ENCODE measurements at regions not wholly inside any gene's neighbourhood (a gene's known extent, or its start where the extent isn't known, plus 50 kb on each side); places are given as distances from the start of the nearest gene placed in this dataset.
"Not testable (repeated sequence)": the region's sequence is repeated elsewhere in the genome, so short reads cannot be mapped to it uniquely, and the experiment has no call there.

GRCh38 chr9:89686621-89687020 lies 81.8 kb downstream of the GADD45G start:
- ATAC-seq = no peak
- intact Hi-C loops (cut with DNase I) = no loop called here
- DNase-seq (ENCODE audit: missing footprints) = no peak

GRCh38 chr9:89687188-89687587 lies 82.4 kb downstream of the GADD45G start:
- DNase-seq (ENCODE audit: missing footprints) = no peak
- intact Hi-C loops (cut with DNase I) = no loop called here
- ATAC-seq = no peak

GRCh38 chr9:89687848-89688247 lies 83.0 kb downstream of the GADD45G start:
- DNase-seq (ENCODE audit: missing footprints) = no peak
- no peak for ATAC-seq
- intact Hi-C loops (cut with DNase I) = no loop called here

GRCh38 chr9:89689321-89689720 lies 84.5 kb downstream of the GADD45G start:
- DNase-seq (ENCODE audit: missing footprints); ATAC-seq; intact Hi-C loops (cut with DNase I): not testable (repeated sequence)

- DNase-seq (ENCODE audit: missing footprints) (no peak), ATAC-seq (no peak)
- intact Hi-C loops (cut with DNase I) = no loop called here
Observed at GRCh38 chr9:89690334-89690912, 85.6 kb downstream of the GADD45G start.

GRCh38 chr9:89695441-89695891 lies 90.7 kb downstream of the GADD45G start:
- ATAC-seq (no peak), DNase-seq (ENCODE audit: missing footprints) (no peak)
- intact Hi-C loops (cut with DNase I) = no loop called here

GRCh38 chr9:89695979-89696378 lies 91.2 kb downstream of the GADD45G start:
- intact Hi-C loops (cut with DNase I) = not testable (repeated sequence)

GRCh38 chr9:89696780-89697179 lies 92.0 kb downstream of the GADD45G start:
- no peak for ATAC-seq
- no peak for DNase-seq (ENCODE audit: missing footprints)
- intact Hi-C loops (cut with DNase I) = no loop called here

More at GRCh38 chr9:89695979-89696378, 91.2 kb downstream of the GADD45G start:
- ATAC-seq; DNase-seq (ENCODE audit: missing footprints): not testable (repeated sequence)

- intact Hi-C loops (cut with DNase I) = no loop called here
- no peak for DNase-seq (ENCODE audit: missing footprints)
- no peak for ATAC-seq
Observed at GRCh38 chr9:89697553-89697952, 92.7 kb downstream of the GADD45G start.

- ATAC-seq (no peak), DNase-seq (ENCODE audit: missing footprints) (no peak)
- intact Hi-C loops (cut with DNase I) = no loop called here
Observed at GRCh38 chr9:89698411-89699005, 93.7 kb downstream of the GADD45G start.

GRCh38 chr9:89699646-89700045 lies 94.8 kb downstream of the GADD45G start:
- ATAC-seq (no peak), DNase-seq (ENCODE audit: missing footprints) (no peak)
- intact Hi-C loops (cut with DNase I) = no loop called here

GRCh38 chr9:89701221-89701798 lies 96.5 kb downstream of the GADD45G start:
- no peak for DNase-seq (ENCODE audit: missing footprints)
- intact Hi-C loops (cut with DNase I) = no loop called here
- peak; percentile 37 for ATAC-seq

- ATAC-seq (no peak), DNase-seq (ENCODE audit: missing footprints) (no peak)
- intact Hi-C loops (cut with DNase I) = no loop called here
Observed at GRCh38 chr9:89702401-89702800, 97.6 kb downstream of the GADD45G start.

GRCh38 chr9:89705651-89706050 lies 100.8 kb downstream of the GADD45G start:
- no peak for ATAC-seq
- no peak for DNase-seq (ENCODE audit: missing footprints)
- intact Hi-C loops (cut with DNase I) = no loop called here

GRCh38 chr9:89706086-89706485 lies 101.3 kb downstream of the GADD45G start:
- no peak for DNase-seq (ENCODE audit: missing footprints)
- intact Hi-C loops (cut with DNase I) = no loop called here
- no peak for ATAC-seq

- intact Hi-C loops (cut with DNase I) = no loop called here
- DNase-seq (ENCODE audit: missing footprints) = no peak
Observed at GRCh38 chr9:89706731-89707191, 101.9 kb downstream of the GADD45G start.

GRCh38 chr9:89710697-89711096 lies 105.9 kb downstream of the GADD45G start:
- intact Hi-C loops (cut with DNase I) = no loop called here
- no peak for ATAC-seq
- no peak for DNase-seq (ENCODE audit: missing footprints)

More at GRCh38 chr9:89706731-89707191, 101.9 kb downstream of the GADD45G start:
- no peak for ATAC-seq

- DNase-seq (ENCODE audit: missing footprints) = no peak
- intact Hi-C loops (cut with DNase I) = no loop called here
- ATAC-seq = no peak
Observed at GRCh38 chr9:89711866-89712265, 107.1 kb downstream of the GADD45G start.

- ATAC-seq = no peak
- no peak for DNase-seq (ENCODE audit: missing footprints)
- intact Hi-C loops (cut with DNase I) = no loop called here
Observed at GRCh38 chr9:89712283-89712682, 107.5 kb downstream of the GADD45G start.

- intact Hi-C loops (cut with DNase I) = no loop called here
- ATAC-seq (no peak), DNase-seq (ENCODE audit: missing footprints) (no peak)
Observed at GRCh38 chr9:89714321-89714720, 109.5 kb downstream of the GADD45G start.
